B cell (primary cell): ENCODE measurements at regions not wholly inside any gene's neighbourhood (a gene's known extent, or its start where the extent isn't known, plus 50 kb on each side); places are given as distances from the start of the nearest gene placed in this dataset.

Source experiments
- ATAC-seq: fragments of 200-7000 bp; cut with Tn5 transposase; one replicate; pipeline ENCODE4 v1.10.0; 2021; ENCODE audit warnings: low read depth, mild to moderate bottlenecking, moderate number of reproducible peaks, moderate library complexity
- CTCF ChIA-PET: fragments of 350-600 bp; sonication (Branson Sonifier 250); formaldehyde crosslinking; loops from one replicate; lab custom pipeline; 2021; ENCODE audit warnings: antibody characterized with exemption, inconsistent platforms; lab: Charles Lee
- POLR2A ChIA-PET: fragments of 350-600 bp; sonication (Branson Sonifier 250); formaldehyde crosslinking; loops from one replicate; lab custom pipeline; 2021; ENCODE audit warnings: antibody characterized with exemption; lab: Charles Lee
- DNase-seq: peaks from one replicate; pipeline ENCODE4 v3.0.0; 2013
- H2AFZ ChIP-seq: 2 replicates; pipeline ENCODE4 v1.6.1; 2012; ENCODE audit warnings: mild to moderate bottlenecking, low read depth, low read length; ENCODE audit not compliant: insufficient read depth, poor library complexity, severe bottlenecking
- H3K27ac ChIP-seq, 2 donors: 1 replicate in 1 of 2; 2 replicates in 1 of 2; pipeline ENCODE4 v1.5.1; 2012 to 2013; ENCODE audit warnings: low read length in 2 of 2, mild to moderate bottlenecking in 2 of 2, moderate library complexity in 1 of 2
- H3K27me3 ChIP-seq, 4 experiments: fragments of 200-600 bp in 1 of 4; sonication (generic) in 1 of 4; replicated peaks in 1 of 4; 1 replicate in 2 of 4; 2 replicates in 2 of 4; pipeline versions ENCODE4 v1.6.1 to v1.7.0; 2013 to 2016; ENCODE audit warnings: low read length in 3 of 4, mild to moderate bottlenecking in 2 of 4, mixed read lengths in 1 of 4, moderate library complexity in 1 of 4; ENCODE audit not compliant: insufficient read depth in 4 of 4, control insufficient read depth in 3 of 4; ENCODE audit errors: control extremely low read depth in 1 of 4
- H3K36me3 ChIP-seq, 2 experiments: replicated peaks in 1 of 2; 1 replicate in 1 of 2; 2 replicates in 1 of 2; pipeline versions ENCODE4 v1.6.1 to v1.7.1; 2013; ENCODE audit warnings: low read length in 1 of 2; ENCODE audit not compliant: insufficient read depth in 2 of 2, control insufficient read depth in 1 of 2; ENCODE audit errors: control extremely low read depth in 1 of 2, extremely low read depth in 1 of 2
- H3K4me1 ChIP-seq, 2 donors: fragments of 200-600 bp in 1 of 2; sonication (generic) in 1 of 2; 1 replicate in 1 of 2; 2 replicates in 1 of 2; pipeline versions ENCODE4 v1.5.1 to v1.6.1; 2013 to 2017; ENCODE audit warnings: low read length in 2 of 2; ENCODE audit not compliant: control insufficient read depth in 2 of 2, insufficient read depth in 2 of 2
- H3K4me2 ChIP-seq: replicated peaks from 2 replicates; pipeline ENCODE3; 2012; ENCODE audit warnings: mild to moderate bottlenecking, low read depth, low read length; ENCODE audit not compliant: poor library complexity, severe bottlenecking
- H3K4me3 ChIP-seq, 5 experiments: fragments of 200-600 bp in 1 of 5; sonication (generic) in 1 of 5; 1 replicate in 3 of 5; 2 replicates in 2 of 5; pipeline versions ENCODE4 v1.5.1 to v1.7.0; 2011 to 2016; ENCODE audit warnings: low read length in 4 of 5, mild to moderate bottlenecking in 4 of 5, low read depth in 2 of 5, control low read depth in 1 of 5, moderate library complexity in 1 of 5; ENCODE audit not compliant: insufficient read depth in 1 of 5; ENCODE audit errors: control extremely low read depth in 1 of 5, extremely low read depth in 1 of 5
- H3K79me2 ChIP-seq: fragments of 200-600 bp; sonication (generic); one replicate; pipeline ENCODE4 v1.6.0; 2016; ENCODE audit warnings: low read length; ENCODE audit not compliant: control insufficient read depth, insufficient read depth
- H3K9ac ChIP-seq: fragments of 200-600 bp; sonication (generic); 2 replicates; pipeline ENCODE4 v1.6.1; 2017; ENCODE audit warnings: mild to moderate bottlenecking, low read length, moderate library complexity
- H3K9me3 ChIP-seq, 3 donors: one replicate each; pipeline versions ENCODE4 v1.6.1 to v1.7.1; 2013; ENCODE audit warnings: low read length in 2 of 3; ENCODE audit not compliant: control insufficient read depth in 2 of 3, insufficient read depth in 1 of 3; ENCODE audit errors: control extremely low read depth in 1 of 3
- H4K20me1 ChIP-seq: 2 replicates; pipeline ENCODE4 v1.6.0; 2012; ENCODE audit warnings: mild to moderate bottlenecking, low read length; ENCODE audit not compliant: insufficient read depth, control insufficient read depth, poor library complexity, severe bottlenecking
- H3K27ac Mint-ChIP-seq: one replicate; pipeline ENCODE4 v1.8.0; 2021; ENCODE audit warnings: mixed read lengths
- H3K27me3 Mint-ChIP-seq: one replicate; pipeline ENCODE4 v1.8.0; 2021; ENCODE audit warnings: mixed read lengths
- H3K4me1 Mint-ChIP-seq: one replicate; pipeline ENCODE4 v1.8.0; 2021; ENCODE audit warnings: mixed read lengths
- H3K4me3 Mint-ChIP-seq: one replicate; pipeline ENCODE4 v1.8.0; 2021; ENCODE audit warnings: mixed read lengths
- H3K9me3 Mint-ChIP-seq: one replicate; pipeline ENCODE4 v1.8.0; 2022; ENCODE audit warnings: mixed read lengths; ENCODE audit not compliant: insufficient read depth
- CTCF ChIP-seq: fragments of 200-600 bp; IDR thresholded peaks from one replicate; pipeline ENCODE4 v1.8.0; 2022; ENCODE audit warnings: antibody characterized with exemption, mild to moderate bottlenecking
- EZH2 ChIP-seq: IDR thresholded peaks from 2 replicates; pipeline ENCODE4 v1.6.1; 2012; ENCODE audit warnings: borderline replicate concordance, low read depth, mild to moderate bottlenecking, moderate library complexity, low read length; ENCODE audit not compliant: insufficient read depth, poor library complexity, severe bottlenecking
- WGBS: methylation state at CpG from one replicate; pipeline ENCODE4 v1.1.5; 2013; ENCODE audit warnings: missing lambda C conversion rate; ENCODE audit not compliant: insufficient coverage; 5-methylcytosine and 5-hydroxymethylcytosine counted together
- intact Hi-C: fragments of 100-400 bp; cut with micrococcal nuclease; formaldehyde crosslinking; loops from one replicate; pipeline ENCODE4 v1.10.0; 2022

GRCh38 chr6:170185175-170185978 lies 105.5 kb downstream of the DLL1 start:
- WGBS = 89% methylated on average over 28 of the region's 29 CpGs
- intact Hi-C loops = no loop called here

GRCh38 chr6:170184316-170184715 lies 106.6 kb downstream of the DLL1 start:
- Histone ChIP-seq H2AFZ (no peak overlapping the region), H3K9me3 (peaks cover 0 to 3% (median 0%) of the 10 kb centered on the region in 3 donors), H3K27ac (no peak overlapping the region), H3K27me3 (peaks cover 0 to 6% (median 0%) of the 10 kb centered on the region in 4 experiments), H3K4me2 (no peak overlapping the region), H3K9ac (no peak overlapping the region), H3K4me3 (no peak overlapping the region), H3K79me2 (no peaks in the 10 kb centered on the region), H3K4me1 (no peaks in the 10 kb centered on the region), H4K20me1 (no peaks in the 10 kb centered on the region), H3K36me3 (no peaks in the 10 kb centered on the region)
- H3K27me3 Mint-ChIP-seq = no peaks in the 10 kb centered on the region
- intact Hi-C loops = no loop called here
- POLR2A ChIA-PET = interaction anchor here (0.6 kb wide), 1 partner anchor 359 kb away, joined by 5 read pairs; no protein-coding TSS in a partner anchor
- H3K4me3 Mint-ChIP-seq = no peak overlapping the region
- WGBS = 59% methylated on average over 4 of the region's 5 CpGs
- H3K27ac Mint-ChIP-seq = no peak overlapping the region
- DNase-seq (no peak), ATAC-seq (no peak)
- H3K9me3 Mint-ChIP-seq = peaks cover 4% of the 10 kb centered on the region
- TF ChIP-seq CTCF (no peak), EZH2 (no peak)
- CTCF ChIA-PET = interaction anchor here (0.6 kb wide), 1 partner anchor 1094 kb away, joined by 3 read pairs; no protein-coding TSS in a partner anchor
- H3K4me1 Mint-ChIP-seq = no peaks in the 10 kb centered on the region

More at GRCh38 chr6:170185175-170185978, 105.5 kb downstream of the DLL1 start:
- H3K79me2 ChIP-seq = no peaks in the 10 kb centered on the region
- no peak overlapping the region for H3K4me3 Mint-ChIP-seq
- no peaks in the 10 kb centered on the region for H3K4me1 Mint-ChIP-seq
- no peak for ATAC-seq
- no peak overlapping the region for H3K27ac Mint-ChIP-seq
- H3K4me1 ChIP-seq = no peaks in the 10 kb centered on the region
- H2AFZ ChIP-seq = no peak overlapping the region
- H3K9ac ChIP-seq = no peak overlapping the region
- TF ChIP-seq EZH2 = no peak
- H4K20me1 ChIP-seq = no peaks in the 10 kb centered on the region
- ChIA-PET CTCF (no interaction called here), POLR2A (no interaction called here)
- no peak overlapping the region for H3K4me2 ChIP-seq
- H3K9me3 Mint-ChIP-seq = peaks cover 4% of the 10 kb centered on the region
- H3K9me3 ChIP-seq = peaks cover 0 to 3% (median 0%) of the 10 kb centered on the region in 3 donors
- no peak overlapping the region for H3K4me3 ChIP-seq
- H3K27ac ChIP-seq = no peak overlapping the region
- no peaks in the 10 kb centered on the region for H3K36me3 ChIP-seq
- H3K27me3 Mint-ChIP-seq = peaks cover 3% of the 10 kb centered on the region
- DNase-seq = no peak
- peaks cover 0 to 6% (median 0%) of the 10 kb centered on the region in 4 experiments for H3K27me3 ChIP-seq
